ENCODE measurements at regions not wholly inside any gene's neighbourhood (a gene's known extent, or its start where the extent isn't known, plus 50 kb on each side); places are given as distances from the start of the nearest gene placed in this dataset.

- TF ChIP-seq CTCF (IDR thresholded peaks at IDR 0.05) (no peak), ZFX (IDR thresholded peaks at IDR 0.05; ENCODE audit: borderline replicate concordance) (no peak)
These were observed 1296.6 kb downstream of the AACS start for GRCh38 chr12:126361804-126362203.
